ENCODE measurements at regions not wholly inside any gene's neighbourhood (a gene's known extent, or its start where the extent isn't known, plus 50 kb on each side); places are given as distances from the start of the nearest gene placed in this dataset.

- TF ChIP-seq MAX (IDR thresholded peaks at IDR 0.05; ENCODE audit: low read depth) (no peak), RFX5 (IDR thresholded peaks at IDR 0.05; ENCODE audit: low read length) (no peak), CTCF (IDR thresholded peaks at IDR 0.05) (no peak)
These were observed 69.1 kb downstream of the PTCHD4 start for GRCh38 chr6:48041894-48042293.

Data from SK-N-SH (cell line).